ENCODE measurements at regions not wholly inside any gene's neighbourhood (a gene's known extent, or its start where the extent isn't known, plus 50 kb on each side); places are given as distances from the start of the nearest gene placed in this dataset.

DNA sequence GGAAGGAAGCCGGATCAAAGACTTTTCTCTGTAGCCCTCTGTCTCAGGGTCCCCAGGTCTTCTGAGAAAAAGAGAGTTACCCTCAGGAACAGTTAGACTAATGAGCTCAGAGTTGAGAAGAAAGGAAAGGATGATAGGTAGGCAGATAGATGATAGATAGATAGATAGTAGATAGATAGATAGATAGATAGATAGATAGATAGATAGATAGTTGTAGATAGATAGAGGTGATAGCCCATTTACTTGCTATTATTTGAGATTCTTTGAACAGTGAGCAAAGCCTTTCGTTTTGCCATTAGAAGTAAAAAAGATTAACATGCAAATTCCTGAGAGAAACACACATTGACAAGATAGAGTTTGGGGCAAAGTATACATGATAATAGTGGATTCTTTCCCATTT lies 86.9 kb upstream of the KIT start:
- no peak for ATAC-seq
- TF ChIP-seq ZNF565 (CRISPR knock-in tag; conservative IDR thresholded peaks at IDR 0.05; ENCODE audit: low read depth) (no peak), ZC3H10 (CRISPR knock-in tag; IDR thresholded peaks at IDR 0.05) (no peak), SNAI2 (CRISPR knock-in tag; IDR thresholded peaks at IDR 0.05) (no peak), BACH2 (CRISPR knock-in tag; IDR thresholded peaks at IDR 0.05; ENCODE audit: borderline replicate concordance) (no peak), ZNF70 (CRISPR knock-in tag; IDR thresholded peaks at IDR 0.05) (no peak), ZFP3 (CRISPR knock-in tag; IDR thresholded peaks at IDR 0.05) (no peak), ZNF8 (CRISPR knock-in tag; IDR thresholded peaks at IDR 0.05) (no peak), ZFP30 (CRISPR knock-in tag; IDR thresholded peaks at IDR 0.05) (no peak)

DNA sequence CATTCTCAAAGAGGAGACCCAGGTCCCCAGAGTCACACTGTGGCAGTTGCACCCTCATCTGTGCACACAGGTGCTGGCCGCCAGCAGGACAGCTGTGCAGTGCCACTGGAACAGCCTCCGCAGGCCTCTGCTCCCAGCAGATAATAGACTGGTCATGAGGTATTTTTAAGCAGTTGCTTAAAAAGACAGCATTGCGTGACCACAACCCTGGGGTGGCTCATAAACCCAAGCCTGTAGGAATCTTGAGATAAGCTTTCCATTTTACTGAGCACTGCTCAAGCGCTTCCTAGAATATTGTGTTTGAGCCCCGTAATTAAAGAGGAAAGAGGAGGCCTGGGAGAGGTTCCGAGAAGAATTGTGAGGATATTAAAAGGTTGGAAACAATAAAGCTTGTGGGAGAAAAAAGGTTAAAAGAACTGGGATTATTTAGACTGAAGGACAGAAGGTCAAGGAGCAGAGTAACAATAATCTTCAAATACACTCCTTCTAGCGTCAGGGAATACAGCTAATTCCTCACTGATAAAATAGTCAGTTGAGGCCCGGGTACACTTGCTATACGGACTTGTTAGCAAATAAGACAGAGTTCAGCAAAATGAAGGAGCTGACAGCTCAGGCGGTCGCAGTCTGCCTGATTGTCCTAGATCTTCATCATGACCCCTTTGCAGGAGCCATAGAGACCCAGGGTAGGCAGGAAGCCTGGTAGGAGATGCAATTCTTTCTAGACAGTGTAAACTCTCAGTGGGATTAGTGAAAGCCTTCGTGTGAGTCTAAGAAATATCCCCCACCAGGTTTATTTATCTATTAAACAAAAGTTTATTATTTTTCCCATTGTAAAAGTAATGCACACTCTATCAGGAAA lies 86.2 kb upstream of the KIT start:
- ATAC-seq = no peak
- TF ChIP-seq, protein P1, sequence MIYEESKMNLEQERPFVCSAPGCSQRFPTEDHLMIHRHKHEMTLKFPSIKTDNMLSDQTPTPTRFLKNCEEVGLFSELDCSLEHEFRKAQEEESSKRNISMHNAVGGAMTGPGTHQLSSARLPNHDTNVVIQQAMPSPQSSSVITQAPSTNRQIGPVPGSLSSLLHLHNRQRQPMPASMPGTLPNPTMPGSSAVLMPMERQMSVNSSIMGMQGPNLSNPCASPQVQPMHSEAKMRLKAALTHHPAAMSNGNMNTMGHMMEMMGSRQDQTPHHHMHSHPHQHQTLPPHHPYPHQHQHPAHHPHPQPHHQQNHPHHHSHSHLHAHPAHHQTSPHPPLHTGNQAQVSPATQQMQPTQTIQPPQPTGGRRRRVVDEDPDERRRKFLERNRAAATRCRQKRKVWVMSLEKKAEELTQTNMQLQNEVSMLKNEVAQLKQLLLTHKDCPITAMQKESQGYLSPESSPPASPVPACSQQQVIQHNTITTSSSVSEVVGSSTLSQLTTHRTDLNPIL (CRISPR knock-in tag; IDR thresholded peaks at IDR 0.05; ENCODE audit: low read depth) = no peak
- TF ChIP-seq, protein P2, sequence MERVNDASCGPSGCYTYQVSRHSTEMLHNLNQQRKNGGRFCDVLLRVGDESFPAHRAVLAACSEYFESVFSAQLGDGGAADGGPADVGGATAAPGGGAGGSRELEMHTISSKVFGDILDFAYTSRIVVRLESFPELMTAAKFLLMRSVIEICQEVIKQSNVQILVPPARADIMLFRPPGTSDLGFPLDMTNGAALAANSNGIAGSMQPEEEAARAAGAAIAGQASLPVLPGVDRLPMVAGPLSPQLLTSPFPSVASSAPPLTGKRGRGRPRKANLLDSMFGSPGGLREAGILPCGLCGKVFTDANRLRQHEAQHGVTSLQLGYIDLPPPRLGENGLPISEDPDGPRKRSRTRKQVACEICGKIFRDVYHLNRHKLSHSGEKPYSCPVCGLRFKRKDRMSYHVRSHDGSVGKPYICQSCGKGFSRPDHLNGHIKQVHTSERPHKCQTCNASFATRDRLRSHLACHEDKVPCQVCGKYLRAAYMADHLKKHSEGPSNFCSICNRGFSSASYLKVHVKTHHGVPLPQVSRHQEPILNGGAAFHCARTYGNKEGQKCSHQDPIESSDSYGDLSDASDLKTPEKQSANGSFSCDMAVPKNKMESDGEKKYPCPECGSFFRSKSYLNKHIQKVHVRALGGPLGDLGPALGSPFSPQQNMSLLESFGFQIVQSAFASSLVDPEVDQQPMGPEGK (CRISPR knock-in tag; IDR thresholded peaks at IDR 0.05; ENCODE audit: borderline replicate concordance) = no peak
- TF ChIP-seq GLIS3 (CRISPR knock-in tag; IDR thresholded peaks at IDR 0.05) (no peak), PPARA (CRISPR knock-in tag; IDR thresholded peaks at IDR 0.05; ENCODE audit: borderline replicate concordance) (no peak), BACH2 (CRISPR knock-in tag; IDR thresholded peaks at IDR 0.05; ENCODE audit: borderline replicate concordance) (no peak), ZFP3 (CRISPR knock-in tag; IDR thresholded peaks at IDR 0.05) (no peak), ZFP30 (CRISPR knock-in tag; IDR thresholded peaks at IDR 0.05) (no peak), ZNF8 (CRISPR knock-in tag; IDR thresholded peaks at IDR 0.05) (no peak), TOX (CRISPR knock-in tag; IDR thresholded peaks at IDR 0.05; ENCODE audit: borderline replicate concordance) (no peak)
- TF ChIP-seq, protein P3, sequence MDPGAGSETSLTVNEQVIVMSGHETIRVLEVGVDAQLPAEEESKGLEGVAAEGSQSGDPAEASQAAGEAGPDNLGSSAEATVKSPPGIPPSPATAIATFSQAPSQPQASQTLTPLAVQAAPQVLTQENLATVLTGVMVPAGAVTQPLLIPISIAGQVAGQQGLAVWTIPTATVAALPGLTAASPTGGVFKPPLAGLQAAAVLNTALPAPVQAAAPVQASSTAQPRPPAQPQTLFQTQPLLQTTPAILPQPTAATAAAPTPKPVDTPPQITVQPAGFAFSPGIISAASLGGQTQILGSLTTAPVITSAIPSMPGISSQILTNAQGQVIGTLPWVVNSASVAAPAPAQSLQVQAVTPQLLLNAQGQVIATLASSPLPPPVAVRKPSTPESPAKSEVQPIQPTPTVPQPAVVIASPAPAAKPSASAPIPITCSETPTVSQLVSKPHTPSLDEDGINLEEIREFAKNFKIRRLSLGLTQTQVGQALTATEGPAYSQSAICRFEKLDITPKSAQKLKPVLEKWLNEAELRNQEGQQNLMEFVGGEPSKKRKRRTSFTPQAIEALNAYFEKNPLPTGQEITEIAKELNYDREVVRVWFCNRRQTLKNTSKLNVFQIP (CRISPR knock-in tag; IDR thresholded peaks at IDR 0.05; ENCODE audit: borderline replicate concordance, low read depth) = no peak
- TF ChIP-seq, protein P4, sequence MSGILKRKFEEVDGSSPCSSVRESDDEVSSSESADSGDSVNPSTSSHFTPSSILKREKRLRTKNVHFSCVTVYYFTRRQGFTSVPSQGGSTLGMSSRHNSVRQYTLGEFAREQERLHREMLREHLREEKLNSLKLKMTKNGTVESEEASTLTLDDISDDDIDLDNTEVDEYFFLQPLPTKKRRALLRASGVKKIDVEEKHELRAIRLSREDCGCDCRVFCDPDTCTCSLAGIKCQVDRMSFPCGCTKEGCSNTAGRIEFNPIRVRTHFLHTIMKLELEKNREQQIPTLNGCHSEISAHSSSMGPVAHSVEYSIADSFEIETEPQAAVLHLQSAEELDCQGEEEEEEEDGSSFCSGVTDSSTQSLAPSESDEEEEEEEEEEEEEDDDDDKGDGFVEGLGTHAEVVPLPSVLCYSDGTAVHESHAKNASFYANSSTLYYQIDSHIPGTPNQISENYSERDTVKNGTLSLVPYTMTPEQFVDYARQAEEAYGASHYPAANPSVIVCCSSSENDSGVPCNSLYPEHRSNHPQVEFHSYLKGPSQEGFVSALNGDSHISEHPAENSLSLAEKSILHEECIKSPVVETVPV (CRISPR knock-in tag; IDR thresholded peaks at IDR 0.05) = no peak

DNA sequence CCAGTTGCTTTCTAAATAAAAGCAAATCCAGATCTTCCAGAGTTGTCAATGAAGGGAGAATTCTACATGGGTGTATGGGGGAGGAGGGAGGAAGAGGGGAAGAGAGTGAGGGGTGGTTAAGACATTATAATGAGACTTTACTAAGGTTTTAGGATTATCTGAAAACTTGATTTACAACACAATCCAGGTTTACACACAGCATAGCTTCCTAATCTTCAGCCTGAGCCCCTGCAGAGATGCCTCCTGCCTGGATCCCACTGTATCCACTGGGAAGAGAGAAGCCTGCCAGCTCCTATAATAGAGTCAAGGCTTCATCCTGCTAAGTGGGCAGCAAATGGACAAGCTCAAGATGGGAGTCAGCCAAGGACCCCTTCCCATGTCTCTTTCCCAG lies 85.6 kb upstream of the KIT start:
- ATAC-seq = no peak
- TF ChIP-seq, protein P5, sequence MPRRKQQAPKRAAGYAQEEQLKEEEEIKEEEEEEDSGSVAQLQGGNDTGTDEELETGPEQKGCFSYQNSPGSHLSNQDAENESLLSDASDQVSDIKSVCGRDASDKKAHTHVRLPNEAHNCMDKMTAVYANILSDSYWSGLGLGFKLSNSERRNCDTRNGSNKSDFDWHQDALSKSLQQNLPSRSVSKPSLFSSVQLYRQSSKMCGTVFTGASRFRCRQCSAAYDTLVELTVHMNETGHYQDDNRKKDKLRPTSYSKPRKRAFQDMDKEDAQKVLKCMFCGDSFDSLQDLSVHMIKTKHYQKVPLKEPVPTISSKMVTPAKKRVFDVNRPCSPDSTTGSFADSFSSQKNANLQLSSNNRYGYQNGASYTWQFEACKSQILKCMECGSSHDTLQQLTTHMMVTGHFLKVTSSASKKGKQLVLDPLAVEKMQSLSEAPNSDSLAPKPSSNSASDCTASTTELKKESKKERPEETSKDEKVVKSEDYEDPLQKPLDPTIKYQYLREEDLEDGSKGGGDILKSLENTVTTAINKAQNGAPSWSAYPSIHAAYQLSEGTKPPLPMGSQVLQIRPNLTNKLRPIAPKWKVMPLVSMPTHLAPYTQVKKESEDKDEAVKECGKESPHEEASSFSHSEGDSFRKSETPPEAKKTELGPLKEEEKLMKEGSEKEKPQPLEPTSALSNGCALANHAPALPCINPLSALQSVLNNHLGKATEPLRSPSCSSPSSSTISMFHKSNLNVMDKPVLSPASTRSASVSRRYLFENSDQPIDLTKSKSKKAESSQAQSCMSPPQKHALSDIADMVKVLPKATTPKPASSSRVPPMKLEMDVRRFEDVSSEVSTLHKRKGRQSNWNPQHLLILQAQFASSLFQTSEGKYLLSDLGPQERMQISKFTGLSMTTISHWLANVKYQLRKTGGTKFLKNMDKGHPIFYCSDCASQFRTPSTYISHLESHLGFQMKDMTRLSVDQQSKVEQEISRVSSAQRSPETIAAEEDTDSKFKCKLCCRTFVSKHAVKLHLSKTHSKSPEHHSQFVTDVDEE (CRISPR knock-in tag; IDR thresholded peaks at IDR 0.05) = no peak
- TF ChIP-seq PPARA (CRISPR knock-in tag; IDR thresholded peaks at IDR 0.05; ENCODE audit: borderline replicate concordance) (no peak), TOX (CRISPR knock-in tag; IDR thresholded peaks at IDR 0.05; ENCODE audit: borderline replicate concordance) (no peak), GLIS3 (CRISPR knock-in tag; IDR thresholded peaks at IDR 0.05) (no peak), CSDC2 (CRISPR knock-in tag; IDR thresholded peaks at IDR 0.05) (no peak), ZC3H10 (CRISPR knock-in tag; IDR thresholded peaks at IDR 0.05) (no peak), ZNF8 (CRISPR knock-in tag; IDR thresholded peaks at IDR 0.05) (no peak), ZFP30 (CRISPR knock-in tag; IDR thresholded peaks at IDR 0.05) (no peak), RARB (CRISPR knock-in tag; IDR thresholded peaks at IDR 0.05) (no peak), ZFP3 (CRISPR knock-in tag; IDR thresholded peaks at IDR 0.05) (no peak), SNAI2 (CRISPR knock-in tag; IDR thresholded peaks at IDR 0.05) (no peak), OSR1 (CRISPR knock-in tag; IDR thresholded peaks at IDR 0.05) (no peak), ARNTL (CRISPR knock-in tag; IDR thresholded peaks at IDR 0.05; ENCODE audit: borderline replicate concordance, low read depth) (no peak)
- TF ChIP-seq, protein P1 (CRISPR knock-in tag; IDR thresholded peaks at IDR 0.05; ENCODE audit: low read depth) = no peak
- TF ChIP-seq, protein P4 (CRISPR knock-in tag; IDR thresholded peaks at IDR 0.05) = no peak
- TF ChIP-seq, protein P3 (CRISPR knock-in tag; IDR thresholded peaks at IDR 0.05; ENCODE audit: borderline replicate concordance, low read depth) = no peak

Measured in SK-N-SH treated with all-trans-retinoic acid at 6 μM for 48 hours (cell line).